ENCODE measurements at regions not wholly inside any gene's neighbourhood (a gene's known extent, or its start where the extent isn't known, plus 50 kb on each side); places are given as distances from the start of the nearest gene placed in this dataset.

DNA sequence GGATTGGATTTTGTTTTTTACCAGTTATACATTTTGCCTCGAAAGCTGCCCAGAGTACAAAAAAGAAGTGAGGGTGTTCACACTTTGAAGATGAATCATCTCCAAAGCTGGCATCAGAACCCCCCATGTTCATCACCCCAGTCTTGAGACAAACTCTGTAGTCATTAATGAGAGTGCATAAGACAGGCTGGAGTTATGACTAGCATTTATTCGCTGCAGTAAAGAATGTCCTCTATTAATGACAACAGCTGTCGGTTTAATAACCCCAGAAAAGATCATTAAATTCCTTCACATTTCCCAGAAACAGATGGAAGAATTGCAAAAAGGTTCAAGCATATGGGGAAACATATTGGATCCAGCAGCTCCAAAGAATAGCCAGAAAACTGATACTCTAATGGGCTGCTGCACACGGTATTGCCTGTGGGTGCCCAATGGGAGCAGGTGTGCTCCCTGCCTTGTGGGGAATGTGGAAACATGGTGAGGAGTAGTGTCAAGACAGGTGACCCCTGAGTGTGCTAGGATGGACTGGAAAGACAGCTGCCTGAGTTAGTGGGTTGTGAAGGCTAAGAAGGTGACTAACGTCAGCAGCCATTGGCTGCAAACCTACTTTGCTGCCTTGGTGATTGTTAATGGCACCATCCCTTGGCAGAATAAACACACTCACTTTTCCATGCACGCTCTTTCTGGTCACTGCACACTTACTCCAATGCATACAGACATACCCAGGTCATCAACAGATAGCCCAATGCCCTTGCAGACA is 81.9 kb downstream of the AIPL1 start:
- no peak for DNase-seq (ENCODE audit: low read depth)
- no peak overlapping the region for H3K4me3 ChIP-seq (ENCODE audit: low read length)
- TF ChIP-seq, protein P1, sequence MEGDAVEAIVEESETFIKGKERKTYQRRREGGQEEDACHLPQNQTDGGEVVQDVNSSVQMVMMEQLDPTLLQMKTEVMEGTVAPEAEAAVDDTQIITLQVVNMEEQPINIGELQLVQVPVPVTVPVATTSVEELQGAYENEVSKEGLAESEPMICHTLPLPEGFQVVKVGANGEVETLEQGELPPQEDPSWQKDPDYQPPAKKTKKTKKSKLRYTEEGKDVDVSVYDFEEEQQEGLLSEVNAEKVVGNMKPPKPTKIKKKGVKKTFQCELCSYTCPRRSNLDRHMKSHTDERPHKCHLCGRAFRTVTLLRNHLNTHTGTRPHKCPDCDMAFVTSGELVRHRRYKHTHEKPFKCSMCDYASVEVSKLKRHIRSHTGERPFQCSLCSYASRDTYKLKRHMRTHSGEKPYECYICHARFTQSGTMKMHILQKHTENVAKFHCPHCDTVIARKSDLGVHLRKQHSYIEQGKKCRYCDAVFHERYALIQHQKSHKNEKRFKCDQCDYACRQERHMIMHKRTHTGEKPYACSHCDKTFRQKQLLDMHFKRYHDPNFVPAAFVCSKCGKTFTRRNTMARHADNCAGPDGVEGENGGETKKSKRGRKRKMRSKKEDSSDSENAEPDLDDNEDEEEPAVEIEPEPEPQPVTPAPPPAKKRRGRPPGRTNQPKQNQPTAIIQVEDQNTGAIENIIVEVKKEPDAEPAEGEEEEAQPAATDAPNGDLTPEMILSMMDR (conservative IDR thresholded peaks at IDR 0.05; ENCODE audit: low read depth, low read length), result no peak

GRCh38 chr17:6352016-6352415 is 82.9 kb downstream of the AIPL1 start:
- no peak overlapping the region for H3K4me3 ChIP-seq (ENCODE audit: low read length)
- DNase-seq (ENCODE audit: low read depth), result no peak
- TF ChIP-seq, protein P1 (conservative IDR thresholded peaks at IDR 0.05; ENCODE audit: low read depth, low read length), result no peak

GRCh38 chr17:6350806-6351205 is 84.1 kb downstream of the AIPL1 start:
- TF ChIP-seq, protein P1 (conservative IDR thresholded peaks at IDR 0.05; ENCODE audit: low read depth, low read length), result no peak
- H3K4me3 ChIP-seq (ENCODE audit: low read length), result no peak overlapping the region
- no peak for DNase-seq (ENCODE audit: low read depth)

DNA sequence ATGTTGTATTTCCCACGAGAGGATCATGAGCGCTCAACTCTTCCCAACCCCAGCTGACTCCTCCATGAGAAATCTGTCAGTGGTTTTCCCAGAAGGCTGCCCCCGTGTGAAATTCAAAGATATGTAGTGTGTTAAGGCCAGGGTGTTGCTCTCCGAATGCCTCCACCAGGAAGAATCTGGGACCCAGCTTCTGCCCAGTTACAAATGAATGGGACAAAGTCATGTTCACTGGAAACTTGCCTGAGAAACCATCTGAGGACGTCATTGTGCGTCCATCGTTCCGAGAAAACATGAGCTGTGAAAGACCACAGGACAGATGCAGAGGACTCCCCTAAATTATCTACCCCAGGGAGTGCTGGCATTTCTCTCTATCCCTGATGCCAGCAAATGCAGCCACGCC is 86.0 kb downstream of the AIPL1 start:
- H3K4me3 ChIP-seq (ENCODE audit: low read length), result no peak overlapping the region
- no peak for DNase-seq (ENCODE audit: low read depth)
- TF ChIP-seq, protein P1 (conservative IDR thresholded peaks at IDR 0.05; ENCODE audit: low read depth, low read length), result no peak

GRCh38 chr17:6347776-6348175 is 87.1 kb downstream of the AIPL1 start:
- H3K4me3 ChIP-seq (ENCODE audit: low read length), result no peak overlapping the region
- TF ChIP-seq, protein P1 (conservative IDR thresholded peaks at IDR 0.05; ENCODE audit: low read depth, low read length), result no peak
- DNase-seq (ENCODE audit: low read depth), result no peak

DNA sequence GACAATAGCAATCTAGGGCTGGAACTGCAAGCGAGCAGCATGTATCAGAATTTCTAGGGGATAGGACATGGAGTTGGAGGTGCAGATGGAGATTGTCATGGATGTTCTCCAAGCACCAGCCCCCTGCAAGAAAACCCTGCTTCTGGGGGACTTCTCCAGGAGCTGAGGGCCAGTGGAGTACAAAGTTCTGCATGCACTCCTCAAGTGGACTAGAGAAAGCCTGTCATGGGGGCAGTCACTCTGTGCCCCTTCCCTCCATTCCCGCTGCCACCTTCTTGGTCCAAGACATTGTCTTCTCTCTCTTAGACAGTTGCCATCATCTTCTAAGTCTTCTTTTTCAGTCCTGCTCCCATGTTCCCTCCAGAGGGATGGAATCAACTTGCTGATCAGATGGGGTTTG is 87.9 kb downstream of the AIPL1 start:
- DNase-seq (ENCODE audit: low read depth), result no peak
- TF ChIP-seq, protein P1 (conservative IDR thresholded peaks at IDR 0.05; ENCODE audit: low read depth, low read length), result no peak
- H3K4me3 ChIP-seq (ENCODE audit: low read length), result no peak overlapping the region

DNA sequence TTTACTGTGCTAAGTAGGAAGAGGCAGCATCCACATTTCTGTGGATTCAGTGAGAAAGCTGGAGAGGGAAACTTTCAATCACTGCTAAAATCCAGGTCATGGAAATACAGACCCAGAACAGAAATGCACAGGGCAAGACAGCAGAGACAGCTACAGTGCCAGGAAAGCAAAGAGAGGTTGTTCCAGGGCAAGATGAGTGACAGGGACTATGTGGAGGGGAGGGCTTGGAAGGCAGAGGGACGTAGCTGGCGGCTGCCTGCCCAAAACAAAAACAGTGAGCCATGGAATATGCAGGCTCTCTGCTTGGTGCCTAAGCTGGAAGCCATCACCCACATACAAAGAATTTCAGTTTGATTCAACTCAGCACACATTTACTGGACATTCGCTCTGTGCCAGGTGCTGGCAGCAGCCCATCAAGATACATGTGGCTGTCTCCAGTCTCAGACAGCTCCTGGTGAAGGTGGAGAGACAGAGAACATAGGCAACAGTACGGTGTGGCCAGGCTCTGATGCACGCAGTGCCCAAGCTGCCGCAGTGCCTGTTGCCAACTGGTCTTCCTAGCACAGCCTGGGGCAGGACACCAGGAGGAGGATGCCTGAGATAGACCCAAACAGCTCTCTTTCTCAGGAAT is 88.7 kb downstream of the AIPL1 start:
- H3K4me3 ChIP-seq (ENCODE audit: low read length), result no peak overlapping the region
- TF ChIP-seq, protein P1 (conservative IDR thresholded peaks at IDR 0.05; ENCODE audit: low read depth, low read length), result no peak
- no peak for DNase-seq (ENCODE audit: low read depth)
